GM12872 (cell line): ENCODE measurements at regions not wholly inside any gene's neighbourhood (a gene's known extent, or its start where the extent isn't known, plus 50 kb on each side); places are given as distances from the start of the nearest gene placed in this dataset.

Source experiments
- CTCF ChIP-seq: IDR thresholded peaks from 3 replicates; pipeline ENCODE4 v1.5.1; 2011; ENCODE audit warnings: low read depth, mild to moderate bottlenecking, low read length, moderate library complexity; ENCODE audit not compliant: insufficient read depth

GRCh38 chr3:81033185-81033584, 728.3 kb downstream of the GBE1 start:
- TF ChIP-seq CTCF: no peak

GRCh38 chr3:81029861-81030260, 731.6 kb downstream of the GBE1 start:
- no peak for TF ChIP-seq CTCF

GRCh38 chr3:81027344-81027743, 734.1 kb downstream of the GBE1 start:
- TF ChIP-seq CTCF: no peak

- no peak for TF ChIP-seq CTCF
Observed at GRCh38 chr3:81024560-81024959, 736.9 kb downstream of the GBE1 start.

- no peak for TF ChIP-seq CTCF
Observed at GRCh38 chr3:81022339-81022738, 739.1 kb downstream of the GBE1 start.

GRCh38 chr3:81013360-81013759, 748.1 kb downstream of the GBE1 start:
- no peak for TF ChIP-seq CTCF

- peak; percentile 37; the same call in 1 of the 3 replicates for TF ChIP-seq CTCF
Observed at GRCh38 chr3:81005992-81006391, 755.5 kb downstream of the GBE1 start.

- TF ChIP-seq CTCF: no peak
Observed at GRCh38 chr3:81003817-81004216, 757.6 kb downstream of the GBE1 start.
